ENCODE measurements at regions not wholly inside any gene's neighbourhood (a gene's known extent, or its start where the extent isn't known, plus 50 kb on each side); places are given as distances from the start of the nearest gene placed in this dataset.

DNA sequence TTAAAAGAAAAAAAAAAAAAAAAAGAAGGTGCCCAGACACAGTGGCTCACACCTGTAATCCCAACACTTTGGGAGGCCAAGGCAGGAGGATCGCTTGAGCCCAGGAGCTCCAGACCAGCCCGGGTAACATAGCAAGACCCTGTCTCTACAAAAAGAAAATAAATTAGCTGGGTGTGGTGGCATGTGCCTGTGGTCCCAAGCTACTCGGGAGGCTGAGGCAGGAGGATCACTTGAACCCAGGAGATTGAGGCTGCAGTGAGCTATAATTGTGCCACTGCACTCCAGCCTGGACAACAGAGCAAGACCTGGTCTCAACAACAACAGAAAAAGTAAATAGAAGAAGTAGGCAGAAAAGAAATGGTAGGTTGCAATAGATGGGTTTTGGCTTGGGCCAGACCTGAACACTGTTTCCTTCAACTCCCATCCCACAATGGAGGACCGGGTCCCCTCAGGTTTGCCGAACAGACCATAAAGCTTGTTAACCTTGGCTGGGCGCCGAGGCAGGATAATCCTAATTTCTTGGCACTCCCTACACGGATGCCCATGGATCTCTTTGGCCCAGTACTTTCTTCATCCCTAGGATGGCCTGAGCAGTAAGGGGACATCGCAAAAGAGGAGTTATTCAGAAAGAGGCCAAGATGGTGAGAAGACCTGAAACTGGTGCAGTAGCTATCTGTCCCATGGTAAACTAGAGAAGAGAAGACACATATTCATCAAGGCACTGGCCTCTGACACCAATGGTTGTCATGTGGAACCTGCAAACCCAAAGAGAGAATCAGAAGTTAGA, 165.5 kb upstream of the CCND2 start:
- H3K27me3 ChIP-seq, result peaks cover 8% of the 10 kb centered on the region; the same call in 1 of the 2 replicates
- H3K9me3 ChIP-seq, result no peaks in the 10 kb centered on the region
- H3K4me3 ChIP-seq, result no peak overlapping the region
- H3K36me3 ChIP-seq, result no peaks in the 10 kb centered on the region
- DNase-seq, result no peak

DNA sequence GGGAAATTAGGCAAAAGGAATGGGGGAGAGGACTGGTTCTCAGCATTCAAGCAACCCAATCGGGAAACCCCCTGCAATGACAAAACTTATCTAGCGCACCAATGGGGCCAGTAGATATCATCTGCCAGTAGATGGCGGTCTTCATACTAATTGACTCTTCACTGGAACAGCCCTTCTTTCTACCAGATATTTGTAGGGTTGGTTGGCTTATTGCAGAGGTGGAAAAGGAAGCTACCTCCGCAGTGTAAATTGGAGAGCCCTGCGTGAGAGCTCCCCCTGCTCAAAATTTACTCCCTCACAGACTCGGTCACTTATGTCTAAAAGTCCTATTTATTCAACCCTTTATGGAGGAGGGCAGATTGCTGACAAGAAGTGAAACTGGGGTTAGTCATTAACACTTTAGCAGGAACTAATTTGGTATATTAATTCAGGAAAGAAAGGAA, 166.1 kb upstream of the CCND2 start:
- Histone ChIP-seq H3K36me3 (no peaks in the 10 kb centered on the region), H3K4me3 (no peak overlapping the region), H3K27me3 (peaks cover 9% of the 10 kb centered on the region; the same call in 1 of the 2 replicates), H3K9me3 (no peaks in the 10 kb centered on the region)
- peak; percentile 18 for DNase-seq

DNA sequence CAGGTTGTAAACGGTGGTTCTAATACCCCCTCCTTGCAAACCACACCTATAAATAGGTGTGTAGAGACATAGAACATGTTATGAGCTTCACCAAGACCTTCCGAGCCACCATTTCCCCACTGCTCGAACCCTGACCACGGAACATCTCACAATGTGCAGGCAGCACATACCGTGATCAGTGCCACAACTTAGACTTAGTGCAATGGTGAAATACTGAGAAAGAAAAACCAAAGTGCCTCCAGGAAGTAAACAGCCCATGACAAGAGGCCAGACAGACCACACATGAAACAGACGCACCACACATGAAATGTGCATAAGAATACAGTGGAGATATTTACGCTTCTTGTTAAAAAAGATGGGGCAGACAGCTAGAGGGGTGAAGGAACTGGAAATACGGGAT, 166.9 kb upstream of the CCND2 start:
- H3K36me3 ChIP-seq, result no peaks in the 10 kb centered on the region
- no peak overlapping the region for H3K4me3 ChIP-seq
- no peaks in the 10 kb centered on the region for H3K9me3 ChIP-seq
- peaks cover 9% of the 10 kb centered on the region; the same call in 1 of the 2 replicates for H3K27me3 ChIP-seq
- DNase-seq, result no peak

DNA sequence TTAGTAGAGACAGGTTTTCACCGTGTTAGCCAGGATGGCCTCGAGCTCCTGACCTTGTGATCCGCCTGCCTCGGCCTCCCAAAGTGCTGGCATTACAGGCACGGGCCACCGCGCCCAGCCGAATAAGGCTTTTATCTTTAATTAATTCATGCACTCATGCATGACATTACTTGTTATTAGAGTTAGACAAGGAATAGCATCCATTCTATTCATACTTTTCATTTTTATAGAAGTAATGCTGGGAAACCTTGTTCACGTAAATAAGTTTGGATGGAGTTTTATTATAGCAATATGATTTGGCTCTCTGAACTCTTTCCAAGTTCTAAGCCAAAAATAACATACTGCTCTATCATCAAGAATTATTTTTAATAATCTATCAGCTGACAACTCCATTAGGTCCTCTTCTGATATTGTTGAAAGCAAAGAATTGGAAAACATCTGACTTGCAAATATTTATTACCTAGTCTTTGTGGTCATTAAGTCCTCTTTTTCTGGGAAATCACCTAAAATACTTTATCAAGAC, 168.8 kb upstream of the CCND2 start:
- Histone ChIP-seq H3K36me3 (no peaks in the 10 kb centered on the region), H3K27me3 (peaks cover 11% of the 10 kb centered on the region; the same call in 1 of the 2 replicates), H3K4me3 (no peak overlapping the region), H3K9me3 (no peaks in the 10 kb centered on the region)
- no peak for DNase-seq

DNA sequence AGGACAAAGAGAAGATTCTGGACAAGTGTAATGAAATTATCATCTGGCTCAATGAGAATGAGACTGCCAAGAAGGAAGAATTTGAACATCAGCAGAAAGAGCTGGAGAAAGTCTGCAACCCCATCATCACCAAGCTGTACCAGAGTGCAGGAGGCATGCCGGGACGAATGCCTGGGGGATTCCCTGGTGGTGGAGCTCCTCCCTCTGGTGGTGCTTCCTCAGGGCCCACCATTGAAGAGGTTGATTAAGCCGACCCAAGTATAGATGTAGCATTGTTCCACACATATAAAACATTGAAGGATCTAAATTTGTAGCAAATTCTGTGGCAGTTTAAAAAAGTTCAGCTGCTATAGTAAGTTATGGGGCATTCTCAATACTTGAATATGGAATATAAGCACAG, 174.3 kb upstream of the CCND2 start:
- DNase-seq, result no peak
- peaks cover 12% of the 10 kb centered on the region; the same call in 1 of the 2 replicates for H3K27me3 ChIP-seq
- no peaks in the 10 kb centered on the region for H3K9me3 ChIP-seq
- no peak overlapping the region for H3K4me3 ChIP-seq
- no peaks in the 10 kb centered on the region for H3K36me3 ChIP-seq

DNA sequence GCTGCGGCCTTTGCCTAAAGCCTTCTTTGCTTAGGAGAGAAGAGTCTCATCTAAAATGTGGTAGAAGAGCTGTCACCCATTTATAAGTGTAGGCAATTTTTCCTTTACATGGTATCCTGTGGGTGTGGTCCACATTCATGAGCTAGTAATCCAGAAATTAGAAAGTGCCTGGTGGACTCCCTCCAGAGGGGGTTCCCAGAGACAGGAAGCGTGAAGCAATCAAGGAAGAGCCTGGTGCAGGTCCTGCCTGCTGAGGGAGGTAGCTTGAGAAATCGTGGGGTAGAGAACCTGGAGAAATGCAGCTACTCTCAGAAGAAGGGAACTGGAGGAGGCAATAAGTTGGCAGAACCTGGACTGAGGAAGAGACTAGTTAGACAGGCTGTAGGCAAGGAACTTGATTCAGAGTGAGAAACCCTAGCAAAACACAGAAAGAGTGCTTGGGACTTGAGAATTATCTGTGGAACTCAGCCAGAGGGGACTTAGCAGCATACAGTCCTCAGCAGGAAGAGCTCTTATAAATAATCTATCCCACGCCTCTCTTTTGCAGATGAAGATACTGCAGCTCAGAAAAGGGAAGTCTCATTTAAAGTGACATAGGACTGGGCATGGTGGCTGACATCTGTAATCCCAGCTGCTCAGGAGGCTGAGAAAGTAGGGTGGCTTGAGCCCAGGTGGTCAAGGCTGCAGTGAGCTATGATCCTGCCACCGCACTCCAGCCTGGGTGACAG, 182.4 kb upstream of the CCND2 start:
- Histone ChIP-seq H3K36me3 (no peaks in the 10 kb centered on the region), H3K27me3 (peaks cover 6% of the 10 kb centered on the region; the same call in 1 of the 2 replicates), H3K4me3 (no peak overlapping the region), H3K9me3 (no peaks in the 10 kb centered on the region)
- no peak for DNase-seq

DNA sequence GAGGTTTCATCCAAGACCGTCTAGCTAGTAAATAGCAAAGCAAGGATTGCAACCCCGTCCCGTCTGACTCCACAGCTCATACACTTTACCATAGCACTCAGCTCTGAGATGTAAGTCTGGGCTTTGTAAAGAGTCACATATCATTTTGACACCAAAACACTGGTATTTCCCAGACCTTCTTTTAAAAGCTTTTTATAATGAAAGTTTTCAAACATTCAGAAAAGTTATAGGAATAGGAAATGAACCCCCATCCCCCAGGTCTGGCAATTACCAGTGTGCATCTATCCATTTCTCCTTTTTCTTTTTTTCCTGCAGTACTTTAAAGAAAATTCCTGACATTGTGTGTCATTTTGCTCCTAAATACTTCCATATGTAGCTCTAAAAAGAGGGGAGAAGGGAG, 183.6 kb upstream of the CCND2 start:
- H3K27me3 ChIP-seq, result peaks cover 7% of the 10 kb centered on the region; the same call in 1 of the 2 replicates
- H3K36me3 ChIP-seq, result no peaks in the 10 kb centered on the region
- no peaks in the 10 kb centered on the region for H3K9me3 ChIP-seq
- DNase-seq, result no peak
- H3K4me3 ChIP-seq, result no peak overlapping the region

DNA sequence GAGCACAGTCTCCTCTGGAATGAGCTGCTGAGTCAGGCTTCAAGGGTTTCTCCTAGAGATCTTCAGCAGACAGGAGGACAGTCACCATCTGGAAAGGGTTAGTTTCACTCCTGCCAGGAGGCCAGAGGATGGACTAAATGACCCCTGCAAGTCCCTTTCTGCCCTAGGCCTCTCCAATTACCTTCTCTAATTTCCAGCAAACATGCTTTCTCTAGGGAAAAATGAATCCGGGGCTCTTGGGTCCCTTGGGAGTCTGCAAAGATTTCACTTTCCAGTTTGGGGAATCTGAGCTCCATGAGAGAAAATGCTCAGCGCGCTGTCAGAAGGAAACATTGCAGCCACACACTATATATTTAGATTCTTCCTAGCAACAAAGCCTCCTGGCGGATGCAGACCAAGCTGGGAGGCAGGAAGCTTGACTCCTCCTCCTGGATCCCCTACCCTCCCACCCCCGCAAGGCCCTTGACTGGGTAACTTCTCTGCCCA, 184.4 kb upstream of the CCND2 start:
- H3K27me3 ChIP-seq, result peaks cover 7% of the 10 kb centered on the region; the same call in 1 of the 2 replicates
- DNase-seq, result no peak
- H3K36me3 ChIP-seq, result no peaks in the 10 kb centered on the region
- H3K9me3 ChIP-seq, result no peaks in the 10 kb centered on the region
- no peak overlapping the region for H3K4me3 ChIP-seq

DNA sequence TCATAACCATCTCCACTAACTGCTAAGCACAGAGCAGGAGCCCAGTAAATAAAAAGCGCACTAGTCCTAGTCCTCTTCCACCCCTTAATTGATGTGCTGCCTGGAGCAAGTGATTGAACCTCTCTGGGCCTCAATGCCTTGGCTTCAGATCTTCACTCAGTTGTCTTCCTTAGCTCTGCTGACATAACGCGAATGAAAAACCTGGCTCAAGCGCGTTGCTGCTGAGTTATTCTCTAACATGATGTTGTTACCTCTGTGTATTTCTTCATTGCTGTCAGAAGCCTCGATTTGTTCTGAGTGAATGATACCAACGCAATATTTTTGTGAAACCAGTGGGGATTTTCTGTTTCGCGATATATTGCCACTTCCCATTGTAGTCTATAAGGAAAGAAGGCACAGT, 185.1 kb upstream of the CCND2 start:
- no peak overlapping the region for H3K4me3 ChIP-seq
- H3K36me3 ChIP-seq, result no peaks in the 10 kb centered on the region
- DNase-seq, result no peak
- H3K9me3 ChIP-seq, result no peaks in the 10 kb centered on the region
- peaks cover 5% of the 10 kb centered on the region; the same call in 1 of the 2 replicates for H3K27me3 ChIP-seq

DNA sequence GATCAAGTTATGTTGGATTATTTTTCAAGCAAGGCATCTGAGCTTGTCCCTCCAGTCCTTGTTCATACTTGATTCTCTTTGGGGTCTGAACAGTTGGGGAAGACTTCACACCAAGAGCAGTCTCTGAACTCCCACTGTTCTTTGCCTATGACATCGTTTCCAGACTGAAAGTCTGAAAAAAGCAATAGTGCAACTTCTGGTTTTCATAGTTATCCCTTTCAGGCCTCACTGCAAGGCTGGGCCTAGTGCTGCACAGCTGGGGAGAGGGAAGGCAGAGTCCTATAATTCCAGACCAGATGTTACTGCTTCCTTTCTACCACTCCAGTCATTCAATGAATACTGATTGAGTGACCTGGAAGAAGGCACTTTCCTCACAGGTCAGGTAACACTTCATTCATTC, 187.1 kb upstream of the CCND2 start:
- Histone ChIP-seq H3K9me3 (no peaks in the 10 kb centered on the region), H3K4me3 (no peak overlapping the region), H3K27me3 (0 out of 2 replicates have a peak, but pooled peaks cover 2% of the 10 kb centered on the region), H3K36me3 (no peaks in the 10 kb centered on the region)
- DNase-seq, result no peak

DNA sequence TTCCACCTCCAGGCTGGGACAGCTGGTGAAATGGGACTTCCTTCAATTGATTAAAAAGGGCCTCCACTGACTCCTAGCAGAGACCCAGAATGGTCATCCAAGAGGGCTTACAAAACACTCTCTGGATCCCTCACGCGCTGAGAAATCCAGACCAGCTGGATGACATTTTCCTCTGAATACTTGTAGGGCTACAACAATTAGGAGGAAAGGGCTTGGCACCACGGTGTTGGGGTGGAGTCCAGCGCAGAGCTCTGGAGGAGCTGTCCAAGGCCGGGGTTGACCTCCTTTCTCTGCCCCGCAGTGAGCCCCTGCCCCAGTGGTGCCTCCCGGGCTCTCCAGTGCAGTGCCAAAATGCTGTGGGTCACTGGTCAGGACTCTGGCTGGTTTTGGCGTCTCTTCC, 189.0 kb upstream of the CCND2 start:
- DNase-seq, result no peak
- Histone ChIP-seq H3K9me3 (no peaks in the 10 kb centered on the region), H3K27me3 (0 out of 2 replicates have a peak, but pooled peaks cover 2% of the 10 kb centered on the region), H3K4me3 (no peak overlapping the region), H3K36me3 (no peaks in the 10 kb centered on the region)

DNA sequence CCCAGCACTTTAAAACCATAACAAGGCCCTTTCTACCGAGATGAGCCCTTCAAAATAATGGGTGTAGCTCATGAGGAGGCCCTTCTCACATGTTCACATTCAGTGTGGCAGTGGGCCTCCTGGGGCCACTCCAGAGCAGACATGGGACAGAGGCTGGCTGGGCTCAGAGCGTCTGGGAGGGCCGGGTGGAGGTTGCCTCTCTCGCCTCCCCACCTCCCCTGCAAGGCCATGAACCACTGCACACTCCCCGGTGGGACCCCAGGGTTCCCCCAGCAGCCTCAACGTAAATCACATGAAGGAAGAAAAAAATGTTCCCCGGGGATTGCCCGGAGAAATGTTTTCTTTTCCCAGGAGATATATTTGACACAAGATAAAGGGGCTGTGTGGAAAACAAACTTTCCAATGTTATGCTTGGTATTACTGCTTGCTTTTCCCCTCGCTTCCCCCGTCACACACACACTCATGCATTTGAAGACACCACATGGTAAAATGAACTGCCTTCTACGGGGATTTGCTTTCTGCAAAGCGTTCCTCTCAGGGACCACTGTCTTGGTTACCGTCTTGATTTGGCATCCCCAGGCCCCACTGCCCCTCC, 190.7 kb upstream of the CCND2 start:
- H3K27me3 ChIP-seq, result 0 out of 2 replicates have a peak, but pooled peaks cover 2% of the 10 kb centered on the region
- H3K9me3 ChIP-seq, result no peaks in the 10 kb centered on the region
- DNase-seq, result no peak
- H3K36me3 ChIP-seq, result no peaks in the 10 kb centered on the region
- no peak overlapping the region for H3K4me3 ChIP-seq

DNA sequence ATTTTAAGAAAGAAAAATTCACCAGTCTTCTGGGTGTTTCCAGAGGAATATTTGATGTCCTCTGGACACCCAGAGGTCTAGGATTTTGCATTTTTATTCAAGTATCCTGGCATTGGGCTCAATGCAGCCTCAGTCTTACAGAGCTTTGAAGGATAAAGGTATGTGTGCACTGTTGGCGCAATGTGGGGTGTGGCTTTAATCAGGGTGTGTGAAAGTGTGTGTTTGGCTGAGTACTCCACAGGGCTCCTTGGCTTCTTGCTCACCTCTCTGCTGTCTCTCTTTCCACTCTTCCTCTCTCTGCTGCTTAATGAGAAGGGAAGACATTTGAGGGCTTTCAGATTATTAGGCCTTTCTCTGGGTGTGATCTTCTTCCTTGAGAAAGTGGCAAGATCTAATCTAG, 193.3 kb upstream of the CCND2 start:
- no peaks in the 10 kb centered on the region for H3K36me3 ChIP-seq
- no peaks in the 10 kb centered on the region for H3K9me3 ChIP-seq
- 0 out of 2 replicates have a peak, but pooled peaks cover 3% of the 10 kb centered on the region for H3K27me3 ChIP-seq
- no peak overlapping the region for H3K4me3 ChIP-seq
- no peak for DNase-seq

DNA sequence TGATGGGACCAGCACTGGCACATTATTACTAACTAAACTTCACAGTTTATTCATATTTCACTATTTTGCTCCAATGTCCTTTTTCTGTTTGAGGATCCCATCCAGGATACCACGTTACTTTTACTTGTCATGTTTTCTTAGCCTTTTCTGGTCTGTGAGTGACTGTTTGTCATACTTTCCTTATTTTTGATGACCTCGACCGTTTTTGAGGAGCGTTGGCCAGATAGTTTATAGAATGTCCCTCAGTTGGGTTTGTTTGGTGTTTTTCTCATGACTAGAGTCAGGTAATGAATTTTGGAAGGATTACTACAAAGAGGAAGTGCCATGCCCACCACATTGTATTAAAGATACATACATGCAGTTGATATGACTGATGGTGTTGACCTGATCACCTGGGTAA, 199.4 kb upstream of the CCND2 start:
- DNase-seq, result no peak

DNA sequence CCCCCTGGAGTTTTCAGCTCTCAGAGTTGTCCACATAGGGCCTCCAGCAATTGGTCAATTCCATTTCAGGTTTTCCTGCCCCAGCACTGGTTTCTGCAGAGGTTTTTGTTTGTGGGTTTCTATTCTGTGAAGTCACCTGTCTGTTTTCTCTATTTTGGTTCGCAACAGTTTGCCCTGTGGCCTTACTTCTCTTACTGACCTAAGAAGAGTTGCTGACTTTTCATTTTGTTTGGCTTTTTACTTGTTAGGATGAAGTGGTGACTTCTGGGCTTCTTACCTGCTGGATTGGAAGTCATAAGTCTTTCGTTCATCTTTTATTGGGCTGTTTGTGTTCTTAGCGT, 196.4 kb upstream of the PARP11 start:
- Histone ChIP-seq H3K27me3 (peaks cover 9% of the 10 kb centered on the region), H3K4me3 (no peak overlapping the region), H3K36me3 (no peaks in the 10 kb centered on the region), H3K9me3 (no peaks in the 10 kb centered on the region)
- no peak for DNase-seq

More for the DNA sequence above, 199.4 kb upstream of the CCND2 start:
- H3K4me3 ChIP-seq, result no peak overlapping the region
- H3K36me3 ChIP-seq, result no peaks in the 10 kb centered on the region
- H3K27me3 ChIP-seq, result 0 out of 2 replicates have a peak, but pooled peaks cover 3% of the 10 kb centered on the region
- no peaks in the 10 kb centered on the region for H3K9me3 ChIP-seq

DNA sequence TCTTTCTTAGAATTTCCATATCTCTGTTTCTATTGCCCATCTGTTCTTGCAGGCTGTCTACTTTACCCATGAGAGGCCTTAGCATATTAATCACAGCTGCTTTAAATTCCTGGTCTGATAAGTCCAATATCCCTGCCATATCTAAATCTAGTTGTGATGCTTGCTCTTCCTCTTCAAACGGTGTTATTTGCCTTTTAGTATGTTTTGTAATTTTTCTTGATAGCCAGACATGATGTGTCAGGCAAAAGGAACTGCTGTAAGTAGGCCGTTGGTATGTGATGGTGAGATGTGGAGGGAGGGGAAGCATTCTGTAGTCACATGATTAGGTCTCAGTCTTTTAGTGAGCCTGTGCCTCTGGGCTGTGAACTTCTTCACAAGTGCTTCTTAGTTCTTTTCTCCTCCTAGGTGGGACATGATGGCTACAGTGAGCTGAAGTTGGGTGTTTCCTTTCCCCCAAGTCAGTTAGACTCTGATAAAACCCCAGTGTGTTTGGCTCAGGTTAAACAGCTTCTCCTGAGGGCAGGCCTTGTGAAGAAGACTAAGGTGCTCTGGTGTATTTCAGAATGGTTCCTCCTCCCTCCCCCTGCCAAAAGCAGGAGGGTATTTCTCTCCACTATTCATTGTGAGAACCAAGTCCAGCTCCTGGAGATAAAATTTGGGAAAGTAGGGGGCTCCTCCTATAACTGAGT, 195.9 kb upstream of the PARP11 start:
- Histone ChIP-seq H3K27me3 (peaks cover 12% of the 10 kb centered on the region), H3K36me3 (no peaks in the 10 kb centered on the region), H3K9me3 (no peaks in the 10 kb centered on the region), H3K4me3 (no peak overlapping the region)
- DNase-seq, result no peak

Measured in MG63 (cell line).